ENCODE measurements at regions not wholly inside any gene's neighbourhood (a gene's known extent, or its start where the extent isn't known, plus 50 kb on each side); places are given as distances from the start of the nearest gene placed in this dataset.
"Not testable (repeated sequence)": the region's sequence is repeated elsewhere in the genome, so short reads cannot be mapped to it uniquely, and the experiment has no call there.

- DNase-seq, result no peak
Observed at GRCh38 chr12:127161466-127161865, 1105.5 kb upstream of the TMEM132C start.

- DNase-seq, result no peak
Observed at GRCh38 chr12:127162307-127162706, 1104.7 kb upstream of the TMEM132C start.

- DNase-seq, result no peak
Observed at GRCh38 chr12:127162902-127163301, 1104.1 kb upstream of the TMEM132C start.

- no peak for DNase-seq
Observed at GRCh38 chr12:127165567-127166392, 1101.2 kb upstream of the TMEM132C start.

GRCh38 chr12:127169321-127170181, 1097.4 kb upstream of the TMEM132C start:
- DNase-seq, result no peak

GRCh38 chr12:127170226-127171180, 1096.5 kb upstream of the TMEM132C start:
- peak; percentile 62 for DNase-seq

GRCh38 chr12:127172861-127173260, 1094.1 kb upstream of the TMEM132C start:
- DNase-seq, result no peak

GRCh38 chr12:127173971-127174370, 1093.0 kb upstream of the TMEM132C start:
- DNase-seq, result not testable (repeated sequence)

GRCh38 chr12:127174881-127175280, 1092.1 kb upstream of the TMEM132C start:
- DNase-seq, result no peak

GRCh38 chr12:127175361-127175760, 1091.6 kb upstream of the TMEM132C start:
- no peak for DNase-seq

GRCh38 chr12:127176804-127177203, 1090.2 kb upstream of the TMEM132C start:
- no peak for DNase-seq

- no peak for DNase-seq
Observed at GRCh38 chr12:127178052-127178451, 1088.9 kb upstream of the TMEM132C start.

- peak; percentile 87 for DNase-seq
Observed at GRCh38 chr12:127178463-127178862, 1088.5 kb upstream of the TMEM132C start.

- DNase-seq, result no peak
Observed at GRCh38 chr12:127179176-127179575, 1087.8 kb upstream of the TMEM132C start.

GRCh38 chr12:127182018-127182417, 1085.0 kb upstream of the TMEM132C start:
- no peak for DNase-seq

- no peak for DNase-seq
Observed at GRCh38 chr12:127189992-127190391, 1077.0 kb upstream of the TMEM132C start.

- DNase-seq, result no peak
Observed at GRCh38 chr12:127191129-127191528, 1075.8 kb upstream of the TMEM132C start.

- no peak for DNase-seq
Observed at GRCh38 chr12:127192391-127192790, 1074.6 kb upstream of the TMEM132C start.

- no peak for DNase-seq
Observed at GRCh38 chr12:127193341-127193740, 1073.6 kb upstream of the TMEM132C start.

- DNase-seq, result no peak
Observed at GRCh38 chr12:127194176-127194575, 1072.8 kb upstream of the TMEM132C start.

- no peak for DNase-seq
Observed at GRCh38 chr12:127205781-127206555, 1061.0 kb upstream of the TMEM132C start.

- no peak for DNase-seq
Observed at GRCh38 chr12:127209318-127209717, 1057.7 kb upstream of the TMEM132C start.
